ENCODE measurements at regions not wholly inside any gene's neighbourhood (a gene's known extent, or its start where the extent isn't known, plus 50 kb on each side); places are given as distances from the start of the nearest gene placed in this dataset.

DNA sequence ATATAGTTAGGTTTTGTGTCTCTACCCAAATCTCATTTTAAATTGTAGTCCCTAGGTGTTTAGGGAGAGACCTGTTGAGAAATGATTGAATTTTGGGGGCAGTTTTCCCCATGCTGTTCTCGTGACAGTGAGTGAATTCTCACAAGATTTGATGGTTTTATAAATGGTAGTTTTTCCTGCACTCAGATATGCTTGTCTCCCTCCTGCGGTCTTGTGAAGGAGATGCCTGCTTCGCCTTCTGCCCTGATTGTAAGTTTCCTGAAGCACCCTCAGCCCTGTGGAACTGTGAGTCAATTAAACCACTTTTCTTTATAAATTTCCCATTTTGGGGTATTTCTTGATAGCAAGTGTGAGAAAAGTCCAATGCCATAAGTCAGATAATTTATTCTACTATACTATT lies 1977.5 kb upstream of the PCDH20 start:
- H3K27ac ChIP-seq: no peak overlapping the region
- no peaks in the 10 kb centered on the region for H3K36me3 ChIP-seq (replicated peaks in 1 of 2)
- intact Hi-C loops (cut with DNase I): no loop called here
- H3K27me3 ChIP-seq: no peaks in the 10 kb centered on the region
- DNase-seq: no peak
- TF ChIP-seq POLR2A (IDR thresholded peaks at IDR 0.05): no peak
- TF ChIP-seq CTCF (IDR thresholded peaks at IDR 0.05): no peak
- 74 to 84% (median 78%) methylated on average over 3 of the region's 3 CpGs for WGBS, 4 donors
- H3K4me3 ChIP-seq: no peak overlapping the region
- peaks cover 0 to 6% (median 0%) of the 10 kb centered on the region in 3 donors for H3K9me3 ChIP-seq (replicated peaks in 1 of 3)
- no peaks in the 10 kb centered on the region for H3K4me1 ChIP-seq (replicated peaks in 1 of 2)

DNA sequence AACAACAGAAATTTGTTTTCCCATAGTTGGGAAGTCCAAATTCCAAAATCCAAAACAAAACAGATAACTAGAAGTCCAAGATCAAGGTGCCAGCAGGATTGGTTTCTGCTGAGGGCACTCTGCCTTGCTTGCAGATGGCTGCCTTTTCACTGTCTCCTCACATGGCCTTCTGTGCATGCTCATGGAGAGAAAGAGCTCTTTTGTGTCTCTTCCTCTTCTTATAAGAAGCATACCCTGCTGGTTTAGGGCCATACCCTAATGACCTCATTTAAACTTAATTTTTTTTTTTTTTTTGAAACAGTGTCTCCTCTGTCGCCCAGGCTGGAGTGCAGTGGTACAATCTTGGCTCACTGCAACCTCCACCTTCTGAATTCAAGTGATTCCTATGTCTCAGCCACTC lies 1974.1 kb upstream of the PCDH20 start:
- TF ChIP-seq CTCF (IDR thresholded peaks at IDR 0.05) (no peak), POLR2A (IDR thresholded peaks at IDR 0.05) (no peak)
- 68 to 85% (median 80%) methylated on average over 1 of the region's 1 CpG for WGBS, 4 donors

GRCh38 chr13:63381078-63381859 lies 1965.6 kb upstream of the PCDH20 start:
- H3K4me3 ChIP-seq: no peak overlapping the region
- DNase-seq: no peak
- no peak for TF ChIP-seq POLR2A (IDR thresholded peaks at IDR 0.05)
- no peak for TF ChIP-seq CTCF (IDR thresholded peaks at IDR 0.05)
- H3K27me3 ChIP-seq: no peaks in the 10 kb centered on the region
- intact Hi-C loops (cut with DNase I): no loop called here
- peaks cover 0 to 6% (median 0%) of the 10 kb centered on the region in 3 donors for H3K9me3 ChIP-seq (replicated peaks in 1 of 3)
- 66 to 71% (median 69%) methylated on average over 2 of the region's 2 CpGs for WGBS, 4 donors
- H3K4me1 ChIP-seq (replicated peaks in 1 of 2): no peaks in the 10 kb centered on the region
- H3K27ac ChIP-seq: no peak overlapping the region
- H3K36me3 ChIP-seq (replicated peaks in 1 of 2): no peaks in the 10 kb centered on the region

More for the DNA sequence above, 1974.1 kb upstream of the PCDH20 start:
- Histone ChIP-seq H3K27ac (no peak overlapping the region), H3K9me3 (replicated peaks in 1 of 3) (peaks cover 0 to 6% (median 0%) of the 10 kb centered on the region in 3 donors), H3K36me3 (replicated peaks in 1 of 2) (no peaks in the 10 kb centered on the region), H3K4me1 (replicated peaks in 1 of 2) (no peaks in the 10 kb centered on the region), H3K4me3 (no peak overlapping the region), H3K27me3 (no peaks in the 10 kb centered on the region)
- DNase-seq: no peak
- intact Hi-C loops (cut with DNase I): no loop called here

DNA sequence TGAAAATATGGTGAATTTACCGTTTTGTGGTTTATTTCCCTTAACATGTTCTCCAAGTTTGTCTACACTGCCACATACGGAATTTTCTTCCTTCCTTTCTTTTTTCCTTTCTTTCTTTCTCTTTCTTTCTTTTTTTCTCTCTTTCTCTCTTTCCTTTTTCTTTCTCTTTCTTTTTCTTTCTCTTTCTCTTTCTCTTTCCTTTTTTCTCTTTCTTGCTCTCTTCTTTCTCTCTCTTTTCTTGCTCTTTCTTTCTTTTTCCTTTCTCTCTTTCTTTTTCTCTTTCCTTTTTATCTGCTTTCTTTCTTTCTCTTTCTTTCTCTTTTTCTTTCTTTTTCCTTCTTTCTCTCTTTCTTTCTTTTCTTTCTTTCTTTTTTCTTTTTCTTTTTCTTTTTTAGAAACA lies 1962.3 kb upstream of the PCDH20 start:
- no peak overlapping the region for H3K27ac ChIP-seq
- H3K36me3 ChIP-seq (replicated peaks in 1 of 2): no peaks in the 10 kb centered on the region
- no peaks in the 10 kb centered on the region for H3K4me1 ChIP-seq (replicated peaks in 1 of 2)
- intact Hi-C loops (cut with DNase I): no loop called here
- no peak for TF ChIP-seq CTCF (IDR thresholded peaks at IDR 0.05)
- no peak for TF ChIP-seq POLR2A (IDR thresholded peaks at IDR 0.05)
- no peaks in the 10 kb centered on the region for H3K27me3 ChIP-seq
- no peaks in the 10 kb centered on the region for H3K9me3 ChIP-seq (replicated peaks in 1 of 3)
- H3K4me3 ChIP-seq: no peak overlapping the region
- DNase-seq: no peak
- 73 to 80% (median 76%) methylated on average over 2 of the region's 2 CpGs for WGBS, 4 donors
